ENCODE measurements at regions not wholly inside any gene's neighbourhood (a gene's known extent, or its start where the extent isn't known, plus 50 kb on each side); places are given as distances from the start of the nearest gene placed in this dataset.
"Not testable (repeated sequence)": the region's sequence is repeated elsewhere in the genome, so short reads cannot be mapped to it uniquely, and the experiment has no call there.

DNA sequence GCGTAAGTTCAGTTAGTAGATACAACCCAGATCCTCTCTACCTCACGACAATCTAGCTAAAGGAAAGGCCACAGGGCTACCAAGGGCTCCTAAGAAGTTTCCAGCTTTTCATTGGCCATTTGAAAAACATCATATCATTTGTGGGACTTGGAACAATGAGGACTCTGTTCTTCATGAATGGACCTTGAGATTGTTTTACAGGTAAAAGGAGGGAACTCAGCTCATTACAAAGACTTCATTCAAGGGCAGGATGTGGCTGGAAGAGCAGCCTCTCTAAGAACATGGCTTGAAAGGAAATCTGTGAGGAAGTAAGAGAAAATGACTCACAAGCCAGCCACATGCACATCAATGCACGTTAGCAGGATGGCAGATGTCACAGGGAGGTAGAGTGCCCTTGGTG, 105.9 kb upstream of the SLC7A11 start:
- DNase-seq = no peak

DNA sequence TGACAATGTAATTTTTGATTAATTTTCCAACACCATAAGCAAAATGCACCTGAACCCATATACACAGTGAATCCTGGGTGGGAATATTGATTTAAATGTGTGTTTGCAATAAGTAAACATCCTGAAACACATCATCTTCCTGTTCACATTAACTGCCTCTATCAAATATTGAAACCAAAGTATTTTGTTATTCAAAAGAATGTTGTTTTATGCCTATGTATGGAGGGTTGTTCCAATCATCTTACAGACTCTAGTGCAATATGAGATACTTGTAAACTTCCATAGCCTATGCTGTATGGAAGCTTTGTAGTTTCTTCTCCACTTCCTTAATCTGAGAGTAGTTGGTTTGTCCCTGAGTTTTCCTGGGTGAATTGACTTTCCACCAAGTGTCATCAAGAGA, 105.4 kb upstream of the SLC7A11 start:
- DNase-seq = no peak

GRCh38 chr4:138344851-138345250, 102.7 kb upstream of the SLC7A11 start:
- no peak for DNase-seq

DNA sequence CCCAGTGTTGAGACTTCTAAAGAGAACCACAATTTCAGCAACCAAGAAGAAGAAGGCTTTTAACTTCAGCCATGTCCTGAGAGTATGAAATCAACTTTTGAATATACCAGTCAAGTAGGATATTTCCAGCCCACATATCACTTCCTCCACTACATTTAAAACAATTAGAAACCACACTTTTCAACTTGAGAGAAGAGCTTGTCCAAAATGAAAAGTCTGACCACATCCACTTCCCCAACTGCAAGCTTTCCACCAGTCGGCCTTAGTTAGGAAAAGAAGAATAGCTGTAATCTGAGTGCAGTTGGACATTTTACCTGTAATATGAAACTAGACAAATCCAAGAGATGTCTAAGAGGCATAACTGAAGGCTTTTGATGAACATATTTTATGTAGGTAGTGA, 101.9 kb upstream of the SLC7A11 start:
- DNase-seq = no peak

DNA sequence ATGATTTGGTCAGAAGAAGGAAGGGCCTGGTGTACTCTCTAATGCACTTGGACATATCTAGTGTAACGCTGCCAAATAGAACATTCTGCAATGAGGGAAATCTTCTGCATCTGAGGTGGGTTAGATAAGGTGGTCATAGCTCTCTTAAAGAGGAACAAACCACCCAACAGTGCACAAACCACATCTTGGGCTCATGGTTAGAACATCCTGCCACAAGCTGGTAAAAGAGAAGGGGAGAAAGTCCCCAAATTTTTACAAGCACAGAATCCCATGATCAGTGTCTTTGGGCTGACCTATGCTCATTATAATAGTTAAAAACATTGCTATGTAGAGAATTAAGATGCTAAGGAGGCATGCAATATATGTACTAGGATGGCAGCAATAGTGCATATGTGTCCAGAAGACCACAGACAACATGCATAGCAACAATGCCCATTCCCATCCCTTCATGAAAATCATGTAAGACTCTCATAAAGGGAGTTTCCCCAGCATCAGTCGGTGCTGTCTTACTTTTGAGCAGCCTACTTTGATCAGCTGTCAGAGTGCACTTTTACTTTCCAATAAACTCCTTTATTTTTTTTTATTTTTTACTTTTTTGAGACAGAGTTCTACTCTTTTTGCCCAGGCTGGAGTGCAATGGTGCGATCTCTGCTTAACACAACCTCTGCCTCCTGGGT, 99.7 kb upstream of the SLC7A11 start:
- DNase-seq = no peak

DNA sequence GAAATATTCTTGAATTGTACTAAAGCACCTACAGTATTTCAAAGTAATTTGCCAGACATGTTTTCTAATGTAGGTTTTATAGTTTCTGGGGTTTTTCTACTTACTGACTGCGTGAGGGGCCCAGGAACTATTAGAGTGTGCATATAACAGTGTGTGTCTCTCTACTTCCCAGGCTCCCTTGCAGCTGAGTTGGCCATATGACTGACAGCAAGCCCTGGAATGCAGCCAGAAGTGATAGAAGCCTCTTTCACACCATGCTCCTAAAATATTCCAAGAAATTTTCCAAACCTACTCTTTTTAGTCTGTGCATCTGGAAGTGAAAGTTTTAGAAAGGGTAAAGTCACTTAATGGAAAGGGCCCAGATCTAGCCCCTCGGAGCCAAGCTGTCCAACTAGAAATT, 96.7 kb upstream of the SLC7A11 start:
- DNase-seq = no peak

DNA sequence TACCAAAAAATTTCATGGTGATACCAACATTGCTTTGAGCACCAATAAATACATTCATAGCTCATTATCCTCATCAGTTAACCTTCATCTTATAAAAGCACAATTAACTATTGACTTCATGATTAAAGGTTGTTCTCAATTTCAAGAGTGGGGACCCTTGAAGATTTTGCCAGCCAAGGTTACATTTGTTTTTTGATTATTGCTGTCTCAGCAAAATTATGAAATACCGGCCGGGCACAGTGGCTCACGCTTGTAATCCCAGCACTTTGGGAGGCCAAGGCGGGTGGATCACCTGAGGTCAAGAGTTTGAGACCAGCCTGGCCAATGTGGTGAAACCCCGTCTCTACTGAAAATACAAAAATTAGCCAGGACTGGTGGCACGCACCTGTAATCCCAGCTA, 96.1 kb upstream of the SLC7A11 start:
- not testable (repeated sequence) for DNase-seq

DNA sequence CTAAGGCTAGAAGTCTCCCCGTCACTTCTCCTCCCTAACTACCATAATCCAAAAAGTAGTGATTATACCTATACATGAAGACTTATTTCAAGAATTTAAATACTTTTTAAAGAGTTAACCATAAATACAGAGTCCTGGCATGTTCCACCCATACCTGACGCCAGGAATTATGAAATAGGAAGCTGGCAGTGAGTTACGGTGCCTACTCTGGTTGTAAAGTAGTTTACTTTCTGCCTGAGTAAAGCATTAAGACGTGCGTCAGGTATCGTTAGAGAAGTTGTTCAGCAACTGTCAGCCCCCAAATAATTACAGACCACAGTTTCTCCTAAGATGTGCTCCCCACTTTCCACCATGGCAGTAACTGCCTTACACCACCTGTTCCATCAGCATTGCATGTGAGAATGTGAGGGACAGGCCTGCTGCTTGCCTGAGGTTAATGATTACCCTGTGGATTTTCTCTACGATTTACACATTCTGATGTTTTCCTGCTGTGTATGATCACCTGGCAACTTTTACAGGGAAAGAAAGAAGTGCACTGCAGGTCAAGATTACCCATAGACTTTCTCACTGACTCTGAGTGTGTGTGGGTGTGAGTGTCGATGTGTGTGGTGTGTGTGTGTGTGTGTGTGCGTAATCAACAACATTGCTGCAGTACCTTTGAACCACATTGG, 92.3 kb upstream of the SLC7A11 start:
- no peak for DNase-seq

DNA sequence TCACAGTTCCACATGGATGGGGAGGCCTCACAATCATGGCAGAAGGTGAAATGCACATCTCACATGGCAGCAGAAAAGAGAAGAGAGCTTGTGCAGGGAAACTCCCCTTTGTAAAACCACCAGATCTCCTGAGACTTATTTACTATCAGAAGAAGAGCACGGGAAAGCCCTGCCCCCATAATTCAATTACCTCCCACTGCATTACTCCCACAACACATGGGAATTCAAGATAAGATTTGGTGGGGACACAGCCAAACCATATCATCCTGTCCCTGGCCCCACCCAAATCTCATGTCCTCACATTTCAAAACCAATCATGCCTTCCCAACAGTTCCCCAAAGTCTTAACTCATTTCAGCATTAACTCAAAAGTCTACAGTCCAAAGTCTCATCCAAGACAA, 90.3 kb upstream of the SLC7A11 start:
- not testable (repeated sequence) for DNase-seq

DNA sequence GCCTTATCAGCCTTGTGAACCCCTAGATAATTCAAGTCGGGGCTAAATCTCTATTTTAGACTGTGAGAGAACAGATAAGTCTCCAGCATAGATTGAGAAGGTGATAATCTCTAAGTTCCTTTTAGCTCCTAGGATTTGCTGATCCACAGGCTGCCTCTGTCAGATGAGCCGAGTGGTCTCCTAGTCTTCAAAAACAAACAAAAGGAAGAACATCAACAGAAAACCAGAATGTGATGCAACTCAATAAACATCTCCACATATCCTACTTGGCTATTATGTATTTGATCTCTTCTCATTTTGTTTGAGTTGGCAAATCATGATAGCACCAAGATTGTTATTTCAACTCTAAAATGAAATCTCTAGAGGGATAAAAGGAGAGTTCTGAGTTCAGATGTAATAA, 88.4 kb upstream of the SLC7A11 start:
- DNase-seq = no peak

DNA sequence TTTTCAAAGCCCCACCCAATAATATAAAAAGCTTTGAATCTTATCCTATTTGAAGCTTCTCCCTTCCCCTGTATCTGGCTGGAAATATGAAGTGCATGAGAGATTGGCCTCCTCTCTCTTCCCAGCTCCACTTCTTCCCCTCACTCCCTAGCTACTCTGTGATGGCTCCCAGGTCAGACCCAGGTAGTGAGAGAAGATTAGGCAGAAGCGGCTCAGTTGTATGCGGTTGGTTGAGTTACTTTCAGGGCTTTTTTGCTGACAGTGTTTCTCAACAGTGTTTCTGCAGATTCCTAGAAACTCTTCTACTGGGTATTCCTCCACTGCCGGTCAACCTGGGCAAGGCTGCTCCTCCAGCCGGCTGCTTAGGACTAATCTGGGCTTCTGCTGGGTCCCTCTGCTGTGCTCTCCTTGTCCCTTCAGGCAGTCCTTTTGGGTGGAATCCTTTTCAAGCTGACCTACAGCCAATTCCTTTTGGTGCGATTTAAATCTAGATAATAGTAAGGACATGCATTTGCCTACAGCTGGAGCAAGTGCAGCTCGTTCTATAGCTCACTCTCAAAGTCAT, 87.4 kb upstream of the SLC7A11 start:
- no peak for DNase-seq

GRCh38 chr4:138327338-138327737, 85.2 kb upstream of the SLC7A11 start:
- no peak for DNase-seq

DNA sequence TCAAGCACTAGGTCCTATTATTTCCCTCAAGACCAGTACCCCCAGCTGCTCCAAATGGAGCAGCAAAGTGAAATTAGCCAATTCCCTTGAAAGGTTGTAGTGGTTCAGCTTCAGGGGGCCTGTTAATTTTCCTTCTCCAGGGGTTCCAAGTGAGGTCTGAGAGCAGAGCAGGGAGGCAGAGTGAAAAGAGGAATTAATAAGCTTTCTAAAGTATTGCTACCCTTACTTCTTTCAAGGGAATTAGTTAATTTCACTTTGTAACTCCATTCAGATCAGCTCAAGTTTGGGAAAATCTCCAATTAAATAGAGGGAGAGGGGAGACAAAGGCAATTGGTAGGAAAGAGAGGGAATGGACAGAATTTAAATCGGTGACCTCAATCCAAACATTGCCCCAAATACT, 78.7 kb upstream of the SLC7A11 start:
- DNase-seq = no peak

DNA sequence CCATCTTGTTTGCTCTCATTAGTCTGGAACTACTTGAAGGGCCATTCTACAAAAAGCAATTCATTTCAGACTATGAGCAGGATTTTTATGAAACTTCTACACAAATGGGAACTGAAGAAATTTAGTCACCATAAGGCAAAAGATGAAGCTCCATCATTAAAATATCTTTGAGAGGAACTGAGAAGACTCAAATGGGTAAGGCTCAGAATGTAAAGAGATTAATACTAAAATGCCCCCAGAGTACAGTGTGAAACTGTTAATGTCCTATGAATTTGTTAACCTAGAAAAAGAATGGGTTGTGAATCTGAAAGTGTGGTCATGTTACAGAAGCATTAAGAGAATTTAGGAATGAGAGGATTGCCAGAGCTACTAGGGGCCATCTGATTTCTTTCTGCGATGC, 77.9 kb upstream of the SLC7A11 start:
- DNase-seq = no peak

- DNase-seq = no peak
Observed at GRCh38 chr4:138317175-138317748, 75.1 kb upstream of the SLC7A11 start.

DNA sequence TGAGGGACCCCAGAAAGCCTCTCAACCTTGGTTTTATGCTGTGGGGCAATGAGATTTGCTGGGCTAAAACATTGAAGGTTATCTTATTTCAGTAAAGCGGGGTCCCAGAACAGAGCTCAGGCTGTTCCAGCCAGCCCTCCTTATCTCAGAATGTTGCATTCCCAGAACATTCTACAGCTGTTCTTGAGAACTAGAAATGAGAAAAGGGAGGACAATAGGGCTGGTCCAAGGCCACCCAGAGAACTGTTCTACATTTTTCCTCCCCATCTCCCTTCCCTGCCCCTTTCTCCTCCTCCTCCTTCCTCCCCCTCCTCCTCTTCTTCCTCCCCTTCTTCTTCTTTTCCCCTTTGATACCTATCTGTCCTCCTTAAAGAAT, 70.4 kb upstream of the SLC7A11 start:
- no peak for DNase-seq

DNA sequence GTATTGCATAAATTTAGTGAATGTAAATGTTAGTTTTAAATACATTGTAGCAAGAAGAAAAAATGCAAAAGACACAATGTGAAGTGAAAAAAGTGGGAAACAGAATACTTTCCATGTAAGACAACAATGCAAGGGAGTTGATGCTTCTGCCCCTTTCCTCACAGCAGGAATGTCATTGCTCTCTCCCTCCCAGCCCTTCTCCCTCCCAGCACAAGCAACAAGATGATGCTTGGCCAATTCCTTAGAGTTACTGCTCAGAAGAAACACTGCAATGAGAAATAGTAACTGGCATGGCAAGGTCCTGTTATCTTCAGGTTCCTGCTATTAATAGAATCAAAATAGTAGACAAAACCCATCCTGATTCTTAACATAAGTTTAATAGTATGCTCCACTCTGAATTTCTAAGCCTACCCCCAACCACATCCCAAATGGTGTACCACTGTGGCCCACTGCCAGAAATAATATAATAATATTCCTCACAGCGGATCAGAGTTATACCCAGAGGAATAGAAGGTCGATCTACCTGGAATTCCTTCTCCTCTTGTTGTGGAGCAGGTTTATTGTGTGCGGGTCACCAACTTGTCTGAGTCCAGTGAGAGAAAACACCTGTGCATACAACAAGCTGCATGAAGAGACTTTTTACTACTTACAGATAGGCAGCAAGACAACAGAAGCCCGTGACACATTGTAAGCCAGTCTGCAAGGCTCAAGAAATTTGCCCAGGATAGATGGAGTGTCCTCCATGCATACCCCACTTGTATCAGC, 69.8 kb upstream of the SLC7A11 start:
- no peak for DNase-seq

DNA sequence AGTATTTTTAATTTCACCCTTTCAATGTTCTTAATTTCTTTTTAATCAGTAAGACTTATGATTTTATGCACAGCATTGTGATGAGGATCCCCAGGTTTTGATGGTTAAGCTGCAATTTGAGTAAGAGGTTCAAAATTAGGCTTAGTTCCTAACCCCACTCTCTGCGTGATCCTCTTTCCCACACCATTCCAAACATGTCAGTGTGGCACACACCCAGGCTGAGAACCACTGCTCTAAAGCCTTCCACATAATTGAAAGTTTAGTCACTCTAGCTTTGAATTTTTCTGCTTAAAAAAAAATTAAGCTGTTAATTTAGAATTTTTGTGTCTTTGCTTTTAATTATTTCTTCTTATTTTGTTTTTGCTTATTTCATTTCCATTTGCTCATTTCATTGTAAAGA, 68.8 kb upstream of the SLC7A11 start:
- DNase-seq = no peak

GRCh38 chr4:138310498-138310897, 68.3 kb upstream of the SLC7A11 start:
- DNase-seq = no peak

DNA sequence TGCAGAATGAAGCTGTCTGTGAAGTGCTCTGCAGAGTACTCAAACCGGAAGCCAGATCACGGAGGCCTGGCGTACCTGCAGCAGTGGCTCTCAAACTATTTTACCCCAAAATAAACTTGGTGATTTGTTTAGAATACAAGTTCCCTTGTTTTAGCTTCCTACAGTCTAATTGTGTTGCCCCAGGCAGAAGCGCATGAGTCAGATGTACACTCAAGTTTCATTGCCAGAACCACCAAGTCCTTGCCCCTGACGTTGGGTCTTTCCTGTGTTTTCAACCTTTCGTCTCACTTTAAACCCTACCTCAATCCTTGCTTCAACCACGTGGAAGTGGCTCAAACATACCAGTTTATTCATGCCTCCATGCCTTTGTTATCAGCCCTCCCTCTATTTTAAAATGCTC, 66.2 kb upstream of the SLC7A11 start:
- no peak for DNase-seq

GRCh38 chr4:138307319-138307718, 65.2 kb upstream of the SLC7A11 start:
- DNase-seq = no peak

DNA sequence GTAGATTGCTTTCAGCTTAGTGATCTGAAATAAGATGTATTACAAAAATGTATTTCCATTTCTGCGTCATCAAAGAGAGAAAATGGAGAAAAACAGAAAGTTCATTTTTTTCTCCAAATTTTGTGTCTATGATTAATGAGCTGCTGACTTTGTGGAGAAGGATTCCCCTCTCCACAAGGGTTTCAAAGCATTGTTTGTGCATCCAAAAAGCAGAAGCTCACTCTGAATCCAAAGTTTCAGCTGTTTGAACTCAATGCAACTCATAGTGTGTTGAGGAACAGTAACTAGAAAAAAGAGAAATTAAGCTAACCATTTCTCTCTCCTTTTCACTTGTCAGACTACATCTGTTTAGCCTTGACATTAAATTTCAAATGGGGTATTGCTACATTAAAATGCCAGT, 62.9 kb upstream of the SLC7A11 start:
- DNase-seq = no peak

DNA sequence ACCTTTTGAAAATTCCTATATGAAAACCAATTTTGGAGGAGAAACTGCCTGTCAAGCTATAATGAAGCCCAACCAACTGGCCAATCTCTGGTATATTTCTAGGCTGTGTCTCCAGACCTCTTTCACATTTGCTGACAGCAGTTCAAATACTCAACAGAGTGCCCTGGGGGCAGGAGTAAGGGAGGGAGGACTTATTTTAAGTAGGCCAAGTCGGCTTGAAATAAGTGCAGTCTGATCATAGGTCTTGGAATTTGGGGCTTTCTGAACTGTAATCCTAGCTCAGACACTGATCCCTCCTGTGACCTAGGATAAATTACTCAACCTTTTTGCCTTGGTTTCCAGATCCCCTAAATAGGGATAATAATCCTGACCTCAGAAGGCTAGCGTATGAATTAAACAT, 59.4 kb upstream of the SLC7A11 start:
- DNase-seq = no peak

GRCh38 chr4:138300616-138301015, 58.5 kb upstream of the SLC7A11 start:
- no peak for DNase-seq

Data from activated CD4-positive, CD25-positive, alpha-beta regulatory T cell (primary cell).